Common myeloid progenitor, CD34-positive (primary cell): ENCODE measurements at regions not wholly inside any gene's neighbourhood (a gene's known extent, or its start where the extent isn't known, plus 50 kb on each side); places are given as distances from the start of the nearest gene placed in this dataset.

Source experiments
- CTCF ChIA-PET: fragments of 350-600 bp; sonication (Branson Sonifier 250); formaldehyde crosslinking; loops from one replicate; lab custom pipeline; 2021; ENCODE audit warnings: antibody characterized with exemption; lab: Charles Lee
- POLR2A ChIA-PET: fragments of 350-600 bp; sonication (Branson Sonifier 250); formaldehyde crosslinking; loops from one replicate; lab custom pipeline; 2021; ENCODE audit warnings: antibody characterized with exemption; lab: Charles Lee
- DNase-seq, 3 donors: peaks; one replicate each; pipeline versions ENCODE4 v3.0.0 to v3.0.0-alpha.2; 2013
- H3K27ac ChIP-seq, 2 experiments: 1 replicate in 1 of 2; 2 replicates in 1 of 2; pipeline ENCODE4 v1.7.0; 2013; ENCODE audit warnings: inconsistent platforms in 2 of 2, low read length in 2 of 2, mild to moderate bottlenecking in 2 of 2, low read depth in 1 of 2, moderate library complexity in 1 of 2; ENCODE audit not compliant: severe bottlenecking in 2 of 2, insufficient read depth in 1 of 2, poor library complexity in 1 of 2
- H3K27me3 ChIP-seq, 5 experiments: replicated peaks in 2 of 5; 1 replicate in 3 of 5; 2 replicates in 2 of 5; pipeline versions ENCODE4 v1.6.1 to v1.7.0; 2013; ENCODE audit warnings: low read length in 4 of 5, mild to moderate bottlenecking in 2 of 5, moderate library complexity in 2 of 5, inconsistent platforms in 1 of 5; ENCODE audit not compliant: insufficient read depth in 5 of 5, control insufficient read depth in 4 of 5
- H3K36me3 ChIP-seq, 4 experiments: 1 replicate in 2 of 4; 2 replicates in 2 of 4; pipeline versions ENCODE4 v1.6.1 to v1.7.0; 2013; ENCODE audit warnings: low read length in 3 of 4, control low read depth in 1 of 4, mild to moderate bottlenecking in 1 of 4; ENCODE audit not compliant: control insufficient read depth in 4 of 4, insufficient read depth in 4 of 4
- H3K4me1 ChIP-seq, 4 experiments: 1 replicate in 3 of 4; 2 replicates in 1 of 4; pipeline versions ENCODE4 v1.6.1 to v1.7.1; 2013; ENCODE audit warnings: low read length in 3 of 4, mild to moderate bottlenecking in 3 of 4, control low read depth in 1 of 4, inconsistent platforms in 1 of 4, moderate library complexity in 1 of 4; ENCODE audit not compliant: control insufficient read depth in 4 of 4, insufficient read depth in 4 of 4; ENCODE audit errors: control extremely low read depth in 1 of 4
- H3K4me3 ChIP-seq, 7 experiments: 1 replicate in 4 of 7; 2 replicates in 3 of 7; pipeline versions ENCODE4 v1.5.1 to v1.7.0; 2013; ENCODE audit warnings: mild to moderate bottlenecking in 7 of 7, low read length in 6 of 7, moderate library complexity in 6 of 7, inconsistent platforms in 2 of 7, low read depth in 2 of 7, control low read depth in 1 of 7; ENCODE audit not compliant: insufficient read depth in 4 of 7, control insufficient read depth in 1 of 7; ENCODE audit errors: extremely low read depth in 1 of 7
- H3K9me3 ChIP-seq, 5 experiments: 1 replicate in 4 of 5; 2 replicates in 1 of 5; pipeline versions ENCODE4 v1.6.1 to v1.7.1; 2013; ENCODE audit warnings: low read length in 4 of 5, mild to moderate bottlenecking in 2 of 5, inconsistent platforms in 1 of 5, low read depth in 1 of 5, moderate library complexity in 1 of 5; ENCODE audit not compliant: control insufficient read depth in 4 of 5, insufficient read depth in 2 of 5; ENCODE audit errors: control extremely low read depth in 1 of 5
- WGBS: methylation state at CpG from one replicate; pipeline ENCODE4 v1.1.5; 2013; ENCODE audit not compliant: insufficient coverage; 5-methylcytosine and 5-hydroxymethylcytosine counted together

DNA sequence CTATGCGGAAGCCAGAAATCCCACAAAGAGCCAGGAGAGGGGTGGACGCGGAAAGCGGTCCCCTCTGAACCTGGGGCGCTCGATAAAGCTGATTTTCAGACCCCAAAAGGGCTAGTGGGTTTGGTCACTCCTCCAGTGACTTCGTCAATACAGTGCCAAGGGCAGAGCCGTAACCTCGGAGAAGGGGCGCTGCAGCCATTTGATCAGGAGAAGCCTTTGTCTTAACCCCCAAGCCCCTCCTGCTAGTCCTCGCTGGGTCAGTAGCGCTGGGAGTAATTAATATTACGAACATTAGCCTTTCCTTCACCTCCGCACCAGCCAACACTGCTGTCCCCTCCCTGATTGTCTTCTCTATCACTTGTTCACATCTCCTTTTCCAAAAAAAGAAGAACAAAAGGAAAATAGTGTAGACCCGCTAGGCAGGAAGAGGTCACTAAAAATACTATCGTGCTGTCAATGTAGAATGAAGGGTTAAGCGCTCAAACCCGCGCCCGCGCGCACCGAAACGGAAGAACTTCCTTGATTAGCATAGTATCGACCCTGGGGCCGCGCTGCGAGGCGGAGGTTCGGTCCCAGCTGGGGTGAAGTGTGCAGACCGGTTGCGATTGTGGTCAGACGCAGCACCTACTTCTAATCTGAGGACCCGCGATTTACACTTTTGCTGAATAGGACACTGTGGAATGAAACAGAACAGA lies 63.2 kb upstream of the MAPRE2 start:
- DNase-seq: peak; percentile 31 to 62 (median 42)
- Histone ChIP-seq H3K4me3 (peak overlapping the region; percentile 54 to 94 (median 85)), H3K36me3 (no peaks in the 10 kb centered on the region), H3K27ac (peak overlapping the region; percentile 60 to 81), H3K27me3 (no peaks in the 10 kb centered on the region), H3K9me3 (no peaks in the 10 kb centered on the region), H3K4me1 (peaks cover 8 to 35% (median 30%) of the 10 kb centered on the region in 4 experiments)
- 0% methylated on average over 33 of the region's 35 CpGs for WGBS
- ChIA-PET CTCF (interaction anchor here (1.5 kb wide), 1 partner anchor 111 kb away, joined by 3 read pairs; no protein-coding TSS in a partner anchor), POLR2A (no interaction called here)

DNA sequence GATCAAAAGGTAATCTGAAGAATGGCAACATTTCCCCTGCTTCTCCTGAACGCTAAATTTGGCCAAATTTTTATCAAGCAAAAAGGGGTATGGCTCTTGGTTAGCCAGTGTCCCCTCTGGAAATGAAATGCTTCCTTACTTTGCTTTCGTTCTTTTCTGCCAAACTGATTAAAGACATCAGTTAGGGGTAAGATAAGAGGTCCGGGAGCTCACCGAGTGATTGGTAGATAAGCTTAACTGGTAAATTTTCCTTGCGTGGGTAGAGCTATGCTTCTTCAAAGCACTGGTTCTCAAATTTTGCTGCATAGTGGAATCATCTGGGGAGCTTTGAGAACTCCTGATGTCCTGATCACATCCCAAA lies 62.7 kb upstream of the MAPRE2 start:
- Histone ChIP-seq H3K9me3 (no peaks in the 10 kb centered on the region), H3K27me3 (no peaks in the 10 kb centered on the region), H3K4me1 (peaks cover 8 to 35% (median 30%) of the 10 kb centered on the region in 4 experiments), H3K36me3 (no peaks in the 10 kb centered on the region), H3K4me3 (peak overlapping the region in 6 of 7 experiments; percentile 54 to 94 (median 84)), H3K27ac (peak overlapping the region; percentile 60 to 81)
- ChIA-PET CTCF (interaction anchor here (1.5 to 1.7 kb wide), 2 partner anchors 80 to 112 kb away, joined by 3 read pairs; no protein-coding TSS in a partner anchor), POLR2A (no interaction called here)
- DNase-seq: no peak
- 0% methylated on average over 2 of the region's 5 CpGs for WGBS

DNA sequence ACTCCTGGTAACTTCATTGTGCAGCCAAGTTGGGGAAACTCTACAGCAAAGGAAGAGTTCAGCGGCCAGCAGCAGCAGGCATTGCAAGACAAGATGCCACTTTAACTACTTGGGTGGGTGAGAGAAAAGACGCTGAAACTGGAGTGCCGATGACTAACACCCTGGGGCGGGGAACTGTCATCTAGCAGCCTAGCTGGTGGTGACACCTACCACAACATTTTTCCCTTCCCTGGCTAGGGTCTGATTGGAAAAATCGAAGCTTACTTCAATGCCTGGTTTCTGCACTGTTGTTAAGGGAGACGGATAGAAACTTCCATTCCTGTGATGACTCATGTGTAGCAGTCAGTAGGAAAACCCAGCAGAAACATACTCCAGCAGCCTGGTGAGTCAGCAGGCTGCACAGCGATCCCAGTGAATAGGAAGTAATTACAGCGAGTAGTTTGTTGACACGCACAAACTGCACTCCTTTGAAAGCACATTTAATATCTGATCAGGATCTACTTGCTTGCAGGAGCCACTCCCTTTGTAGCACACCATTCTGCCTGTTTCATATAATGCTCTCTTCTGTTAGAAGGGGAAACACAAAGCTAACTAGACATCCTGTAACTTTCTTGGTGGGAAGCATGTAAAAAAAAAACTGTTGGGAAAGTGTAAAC lies 62.1 kb upstream of the MAPRE2 start:
- 0% methylated on average over 9 of the region's 9 CpGs for WGBS
- H3K4me3 ChIP-seq: peak overlapping the region in 6 of 7 experiments; percentile 54 to 94 (median 84)
- peak overlapping the region; percentile 60 to 81 for H3K27ac ChIP-seq
- no peaks in the 10 kb centered on the region for H3K27me3 ChIP-seq
- peaks cover 8 to 35% (median 30%) of the 10 kb centered on the region in 4 experiments for H3K4me1 ChIP-seq
- ChIA-PET CTCF (interaction anchor here (1.5 to 1.7 kb wide), 2 partner anchors 79 to 113 kb away, joined by 3 read pairs; no protein-coding TSS in a partner anchor), POLR2A (no interaction called here)
- peak; percentile 90 to 96 (median 94) for DNase-seq
- H3K9me3 ChIP-seq: no peaks in the 10 kb centered on the region
- H3K36me3 ChIP-seq: no peaks in the 10 kb centered on the region

DNA sequence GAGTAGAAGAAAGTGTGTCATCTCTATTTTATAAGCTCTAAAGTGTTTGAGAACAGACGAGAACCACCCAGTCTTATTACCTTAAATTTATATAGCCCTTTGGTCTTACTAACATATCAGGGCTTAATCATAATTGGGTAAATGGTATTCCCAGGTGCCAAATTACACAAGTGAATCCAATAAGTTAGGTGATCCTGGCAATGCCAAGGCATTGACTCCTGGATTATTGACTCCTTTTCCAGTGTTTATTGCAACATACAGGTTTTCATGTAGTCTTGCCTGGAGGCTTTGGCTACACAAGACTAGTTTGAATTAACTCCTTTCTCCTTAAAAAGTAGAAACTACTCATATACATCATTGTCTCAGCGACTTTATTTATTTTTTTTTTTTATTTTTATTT lies 59.7 kb upstream of the MAPRE2 start:
- WGBS: no CpG with 5 or more reads among the region's 2 CpGs
- no peaks in the 10 kb centered on the region for H3K27me3 ChIP-seq
- DNase-seq: no peak
- CTCF ChIA-PET: interaction anchor here (1.6 to 2.1 kb wide), 2 partner anchors 10 to 44 kb away, joined by 3 to 6 read pairs; no protein-coding TSS in a partner anchor
- peaks cover 8 to 30% (median 25%) of the 10 kb centered on the region in 4 experiments for H3K4me1 ChIP-seq
- no peaks in the 10 kb centered on the region for H3K36me3 ChIP-seq
- no peak overlapping the region for H3K27ac ChIP-seq
- no peaks in the 10 kb centered on the region for H3K9me3 ChIP-seq
- POLR2A ChIA-PET: no interaction called here
- H3K4me3 ChIP-seq: no peak overlapping the region

DNA sequence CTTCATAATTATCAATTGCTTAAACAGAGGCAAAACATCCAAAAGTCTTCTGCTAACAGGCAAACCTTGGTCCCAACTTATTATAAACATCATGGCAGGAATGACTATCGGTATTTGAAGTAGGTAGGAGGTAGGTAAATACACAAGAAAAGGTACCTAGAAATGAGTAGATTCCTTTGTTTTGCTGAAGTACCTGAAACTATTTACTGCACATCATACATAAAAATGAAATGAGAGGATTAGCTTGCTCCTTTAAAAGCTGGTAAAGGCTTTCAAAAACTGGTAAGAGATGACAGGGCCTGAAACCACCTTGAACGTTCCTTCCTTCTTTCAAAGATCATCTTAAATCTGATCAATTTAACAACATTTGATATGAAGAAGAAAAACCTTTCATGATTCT lies 55.2 kb upstream of the MAPRE2 start:
- Histone ChIP-seq H3K4me1 (peaks cover 0 to 8% (median 0%) of the 10 kb centered on the region in 4 experiments), H3K4me3 (no peak overlapping the region), H3K27ac (no peak overlapping the region), H3K27me3 (no peaks in the 10 kb centered on the region), H3K9me3 (no peaks in the 10 kb centered on the region), H3K36me3 (no peaks in the 10 kb centered on the region)
- ChIA-PET CTCF (interaction anchor here (0.8 kb wide), 1 partner anchor 12 kb away, joined by 3 read pairs; no protein-coding TSS in a partner anchor), POLR2A (no interaction called here)
- 83% methylated on average over 1 of the region's 2 CpGs for WGBS
- DNase-seq: no peak

DNA sequence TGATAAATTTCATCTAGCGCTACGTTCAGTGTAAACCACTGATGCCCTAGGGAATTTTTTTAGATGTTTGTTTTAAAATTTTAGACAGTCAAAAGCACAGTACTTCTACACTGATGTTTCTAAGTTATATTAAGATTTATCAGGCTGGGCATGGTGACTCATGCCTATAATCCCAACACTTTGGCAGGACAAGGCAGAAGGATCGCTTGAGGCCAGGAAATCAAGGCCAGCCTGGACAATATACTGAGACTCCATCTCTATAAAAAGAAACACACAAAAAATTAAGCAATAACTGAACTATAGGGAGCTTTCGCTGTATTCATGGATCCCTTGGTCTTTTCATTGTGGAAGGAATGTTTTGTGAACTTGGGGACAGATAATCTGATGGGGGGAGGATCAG lies 50.6 kb upstream of the MAPRE2 start:
- Histone ChIP-seq H3K4me3 (no peak overlapping the region), H3K36me3 (no peaks in the 10 kb centered on the region), H3K27ac (no peak overlapping the region), H3K27me3 (no peaks in the 10 kb centered on the region), H3K4me1 (peaks cover 0 to 10% (median 0%) of the 10 kb centered on the region in 4 experiments), H3K9me3 (no peaks in the 10 kb centered on the region)
- ChIA-PET POLR2A (no interaction called here), CTCF (interaction anchor here (1.6 kb wide), 1 partner anchor 9 kb away, joined by 6 read pairs; no protein-coding TSS in a partner anchor)
- 100% methylated on average over 2 of the region's 4 CpGs for WGBS
- no peak for DNase-seq

DNA sequence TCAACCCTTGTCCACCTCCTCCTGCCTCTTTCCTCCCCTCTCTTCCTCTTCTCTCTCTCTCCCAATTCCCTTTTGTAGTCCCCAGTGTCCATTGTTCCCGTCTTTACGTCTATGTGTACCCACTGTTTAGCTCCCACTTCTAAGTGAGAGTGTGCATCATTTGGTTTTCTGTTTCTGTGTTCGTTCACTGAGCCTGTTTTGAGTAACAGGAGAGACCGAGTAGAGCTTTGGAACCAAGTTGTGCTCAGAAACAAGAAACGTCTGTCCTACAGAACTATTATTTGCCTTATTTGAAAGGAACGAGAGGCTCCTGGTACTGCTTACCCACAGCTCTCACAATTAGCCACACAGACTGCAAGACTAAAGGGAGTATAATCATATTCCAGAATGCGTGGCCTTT lies 50.1 kb upstream of the MAPRE2 start:
- peaks cover 0 to 10% (median 0%) of the 10 kb centered on the region in 4 experiments for H3K4me1 ChIP-seq
- no peak overlapping the region for H3K27ac ChIP-seq
- CTCF ChIA-PET: interaction anchor here (1.6 kb wide), 1 partner anchor 10 kb away, joined by 6 read pairs; no protein-coding TSS in a partner anchor
- H3K27me3 ChIP-seq: no peaks in the 10 kb centered on the region
- no peaks in the 10 kb centered on the region for H3K9me3 ChIP-seq
- no peak overlapping the region for H3K4me3 ChIP-seq
- 100% methylated on average over 6 of the region's 7 CpGs for WGBS
- POLR2A ChIA-PET: no interaction called here
- no peaks in the 10 kb centered on the region for H3K36me3 ChIP-seq
- no peak for DNase-seq
